Endothelial cell of umbilical vein (primary cell): ENCODE measurements at regions not wholly inside any gene's neighbourhood (a gene's known extent, or its start where the extent isn't known, plus 50 kb on each side); places are given as distances from the start of the nearest gene placed in this dataset.
"Not testable (repeated sequence)": the region's sequence is repeated elsewhere in the genome, so short reads cannot be mapped to it uniquely, and the experiment has no call there.

Experiments
- BruUV-seq: library from RNA; stranded (reverse); fragments of 400-500 nt; replicated peaks from 2 replicates; lab custom pipeline; 2021; lab: Mats Ljungman, UMichigan
- CTCF ChIA-PET: fragments of 300-600, 350-600 bp; sonication (Branson Sonifier 250); formaldehyde crosslinking; loops from one replicate; lab custom pipeline; 2021; ENCODE audit warnings: antibody characterized with exemption, inconsistent platforms; lab: Charles Lee
- POLR2A ChIA-PET: fragments of 300-600, 350-600 bp; sonication (Branson Sonifier 250); formaldehyde crosslinking; loops from one replicate; lab custom pipeline; 2021; ENCODE audit warnings: antibody characterized with exemption, inconsistent platforms; lab: Charles Lee
- DNase-seq: peaks from one replicate; pipeline ENCODE4 v3.0.0-alpha.2; 2011; ENCODE audit warnings: low read depth, low spot score
- FAIRE-seq: peaks from 2 replicates; lab custom pipeline; 2011; peaks lifted over from hg19 to GRCh38; lab: Jason Lieb, UNC
- H2AFZ ChIP-seq: 2 replicates; pipeline ENCODE4 v1.6.0; 2012; ENCODE audit warnings: low read depth, low read length, control low read depth, inconsistent platforms
- H3K27ac ChIP-seq: 2 replicates; pipeline ENCODE4 v1.5.1; 2011; ENCODE audit warnings: low read depth, mild to moderate bottlenecking, control low read depth, low read length, moderate library complexity; ENCODE audit not compliant: insufficient read depth
- H3K27me3 ChIP-seq, 2 experiments: 2 replicates each; pipeline versions ENCODE4 v1.6.0 to v1.6.1; 2011; ENCODE audit warnings: low read length in 2 of 2, mixed read lengths in 1 of 2; ENCODE audit not compliant: control insufficient read depth in 2 of 2, insufficient read depth in 2 of 2
- H3K36me3 ChIP-seq, 2 experiments: 2 replicates in 1 of 2; 3 replicates in 1 of 2; pipeline ENCODE4 v1.5.1; 2011; ENCODE audit warnings: low read length in 2 of 2, mild to moderate bottlenecking in 1 of 2, moderate library complexity in 1 of 2; ENCODE audit not compliant: control insufficient read depth in 2 of 2, insufficient read depth in 2 of 2; ENCODE audit errors: extremely low read depth in 1 of 2
- H3K4me1 ChIP-seq: 3 replicates; pipeline ENCODE4 v1.5.1; 2011; ENCODE audit warnings: mild to moderate bottlenecking, low read length; ENCODE audit not compliant: control insufficient read depth, insufficient read depth; ENCODE audit errors: extremely low read depth
- H3K4me2 ChIP-seq: 2 replicates; pipeline ENCODE4 v1.6.1; 2011; ENCODE audit warnings: low read length, control low read depth, mixed read lengths; ENCODE audit not compliant: insufficient read depth
- H3K4me3 ChIP-seq, 3 experiments: fragments of 200-600 bp in 1 of 3; sonication (generic), shearing (Covaris generic) in 1 of 3; replicated peaks in 1 of 3; 2 replicates each; pipeline ENCODE4 v1.5.1; 2011 to 2016; ENCODE audit warnings: control low read depth in 3 of 3, low read length in 3 of 3, mild to moderate bottlenecking in 2 of 3, inconsistent platforms in 1 of 3, low read depth in 1 of 3, moderate library complexity in 1 of 3; ENCODE audit not compliant: insufficient read depth in 1 of 3
- H3K79me2 ChIP-seq: 2 replicates; pipeline ENCODE4 v1.6.0; 2012; ENCODE audit warnings: low read length, inconsistent platforms; ENCODE audit not compliant: control insufficient read depth, insufficient read depth
- H3K9ac ChIP-seq: replicated peaks from 2 replicates; pipeline ENCODE3; 2011; ENCODE audit warnings: low read length, control low read depth; ENCODE audit not compliant: insufficient read depth; ENCODE audit errors: extremely low read depth
- H3K9me1 ChIP-seq: replicated peaks from 3 replicates; pipeline ENCODE4 v1.6.0; 2011; ENCODE audit warnings: mild to moderate bottlenecking, low read length; ENCODE audit not compliant: control insufficient read depth, insufficient read depth; ENCODE audit errors: extremely low read depth
- H3K9me3 ChIP-seq: replicated peaks from 2 replicates; pipeline ENCODE4 v1.5.1; 2012; ENCODE audit warnings: low read length, inconsistent platforms; ENCODE audit not compliant: control insufficient read depth, insufficient read depth
- H4K20me1 ChIP-seq: replicated peaks from 2 replicates; pipeline ENCODE3; 2011; ENCODE audit warnings: mild to moderate bottlenecking, low read length; ENCODE audit not compliant: control insufficient read depth, insufficient read depth; ENCODE audit errors: extremely low read depth
- EZH2 ChIP-seq: IDR thresholded peaks from 2 replicates; pipeline ENCODE4 v1.6.1; 2012; ENCODE audit warnings: borderline replicate concordance, low read depth, mild to moderate bottlenecking, moderate library complexity, low read length, inconsistent platforms; ENCODE audit not compliant: severe bottlenecking
- FOS ChIP-seq: IDR thresholded peaks from 2 replicates; pipeline ENCODE4 v1.6.1; 2011; ENCODE audit warnings: mild to moderate bottlenecking, low read length, moderate library complexity, borderline replicate concordance; ENCODE audit not compliant: insufficient read depth
- GATA2 ChIP-seq: IDR thresholded peaks from 2 replicates; pipeline ENCODE4 v1.7.0; 2011; ENCODE audit warnings: low read depth, mild to moderate bottlenecking, moderate library complexity, mixed read lengths, low read length; ENCODE audit not compliant: insufficient read length, insufficient read depth
- JUN ChIP-seq: IDR thresholded peaks from 2 replicates; pipeline ENCODE4 v1.6.1; 2011; ENCODE audit warnings: borderline replicate concordance, low read depth; ENCODE audit not compliant: insufficient read length, insufficient read depth
- MYC ChIP-seq: IDR thresholded peaks from one replicate; pipeline ENCODE4 v1.6.1; 2011; ENCODE audit warnings: mild to moderate bottlenecking, low read depth, low read length
- POLR2A ChIP-seq: IDR thresholded peaks from 2 replicates; pipeline ENCODE4 v1.6.1; 2012; ENCODE audit warnings: low read depth, mild to moderate bottlenecking, control low read depth, low read length
- POLR2AphosphoS5 ChIP-seq: IDR thresholded peaks from 2 replicates; pipeline ENCODE4 v1.6.1; 2012; ENCODE audit warnings: low read depth, mild to moderate bottlenecking, control low read depth, low read length, moderate library complexity; ENCODE audit not compliant: insufficient read depth
- dilution Hi-C: fragments of 300-500 bp; cut with MboI; formaldehyde crosslinking; loops from one replicate; pipeline ENCODE4 v1.15.0; 2019; ENCODE audit warnings: low sequenced_read_pairs; ENCODE audit not compliant: extremely low pct_ligation_motif_present
- intact Hi-C: fragments of 100-400 bp; cut with micrococcal nuclease; formaldehyde crosslinking; loops from one replicate; pipeline ENCODE4 v1.10.0; 2022
- TF ChIP-seq, protein P1 (sequence below): IDR thresholded peaks from 2 replicates; pipeline ENCODE4 v1.6.1; 2011; ENCODE audit not compliant: insufficient read depth, insufficient read length
- TF ChIP-seq, protein P2 (sequence below), 2 donors: IDR thresholded peaks; 1 replicate in 1 of 2; 2 replicates in 1 of 2; pipeline ENCODE4 v1.5.1; 2011; ENCODE audit warnings: low read length in 2 of 2, mild to moderate bottlenecking in 2 of 2, moderate library complexity in 2 of 2, control low read depth in 1 of 2, inconsistent platforms in 1 of 2, low read depth in 1 of 2; ENCODE audit not compliant: insufficient read depth in 1 of 2; ENCODE audit errors: extremely low read depth in 1 of 2

DNA sequence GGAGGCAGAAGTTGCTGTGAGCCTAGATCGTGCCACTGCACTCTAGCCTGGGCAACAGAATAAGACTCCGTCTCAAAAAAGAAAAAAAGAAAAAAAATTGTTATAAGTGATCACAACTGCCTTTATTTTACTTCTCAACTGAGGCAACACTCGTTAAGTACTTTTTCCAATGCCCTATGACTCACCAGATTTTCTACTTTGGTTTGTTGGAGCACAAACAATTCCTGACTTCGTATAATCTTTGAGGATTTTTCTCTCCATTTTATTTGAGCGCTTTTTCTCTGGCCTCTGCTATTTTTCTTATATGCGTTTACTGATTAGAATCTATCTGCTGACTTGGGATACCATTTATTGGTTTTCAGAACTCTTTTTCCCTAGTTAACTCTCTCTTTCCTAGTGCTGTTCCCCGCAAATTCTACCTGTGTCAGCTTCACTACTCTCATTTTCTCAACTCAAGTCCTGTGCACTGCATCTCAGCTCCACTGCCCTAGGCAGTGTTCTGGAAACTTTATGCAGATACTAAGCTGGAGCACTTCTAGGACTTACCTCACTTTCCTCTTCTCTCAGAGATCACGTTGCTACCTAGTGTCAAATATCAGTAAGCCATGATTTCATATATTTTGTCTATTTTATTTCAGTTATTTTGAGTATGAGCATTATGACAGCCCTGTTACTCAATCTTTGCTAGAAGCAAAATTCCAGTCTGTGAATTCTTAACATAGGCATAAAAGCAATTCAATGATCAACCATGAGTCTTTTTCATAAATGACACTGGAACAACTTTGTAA is 1120.1 kb upstream of the CITED2 start:
- Histone ChIP-seq H2AFZ (no peak overlapping the region), H3K9ac (no peak overlapping the region), H3K9me3 (no peaks in the 10 kb centered on the region), H3K79me2 (no peaks in the 10 kb centered on the region), H3K4me3 (no peak overlapping the region), H3K27me3 (no peaks in the 10 kb centered on the region), H4K20me1 (no peaks in the 10 kb centered on the region), H3K9me1 (no peaks in the 10 kb centered on the region), H3K36me3 (no peaks in the 10 kb centered on the region), H3K27ac (no peak overlapping the region), H3K4me2 (no peak overlapping the region), H3K4me1 (no peaks in the 10 kb centered on the region)
- no peak for DNase-seq
- dilution Hi-C loops = no loop called here
- intact Hi-C loops = no loop called here
- ChIA-PET POLR2A (no interaction called here), CTCF (interaction anchor here (1.1 kb wide), 1 partner anchor 415 kb away, joined by 3 read pairs; no protein-coding TSS in a partner anchor)
- no peak for FAIRE-seq
- no TSS peak for BruUV-seq
- TF ChIP-seq POLR2AphosphoS5 = no peak
- TF ChIP-seq GATA2 = no peak
- TF ChIP-seq EZH2 = no peak
- TF ChIP-seq POLR2A = no peak
- TF ChIP-seq, protein P1, sequence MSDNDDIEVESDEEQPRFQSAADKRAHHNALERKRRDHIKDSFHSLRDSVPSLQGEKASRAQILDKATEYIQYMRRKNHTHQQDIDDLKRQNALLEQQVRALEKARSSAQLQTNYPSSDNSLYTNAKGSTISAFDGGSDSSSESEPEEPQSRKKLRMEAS = no peak
- TF ChIP-seq, protein P2, sequence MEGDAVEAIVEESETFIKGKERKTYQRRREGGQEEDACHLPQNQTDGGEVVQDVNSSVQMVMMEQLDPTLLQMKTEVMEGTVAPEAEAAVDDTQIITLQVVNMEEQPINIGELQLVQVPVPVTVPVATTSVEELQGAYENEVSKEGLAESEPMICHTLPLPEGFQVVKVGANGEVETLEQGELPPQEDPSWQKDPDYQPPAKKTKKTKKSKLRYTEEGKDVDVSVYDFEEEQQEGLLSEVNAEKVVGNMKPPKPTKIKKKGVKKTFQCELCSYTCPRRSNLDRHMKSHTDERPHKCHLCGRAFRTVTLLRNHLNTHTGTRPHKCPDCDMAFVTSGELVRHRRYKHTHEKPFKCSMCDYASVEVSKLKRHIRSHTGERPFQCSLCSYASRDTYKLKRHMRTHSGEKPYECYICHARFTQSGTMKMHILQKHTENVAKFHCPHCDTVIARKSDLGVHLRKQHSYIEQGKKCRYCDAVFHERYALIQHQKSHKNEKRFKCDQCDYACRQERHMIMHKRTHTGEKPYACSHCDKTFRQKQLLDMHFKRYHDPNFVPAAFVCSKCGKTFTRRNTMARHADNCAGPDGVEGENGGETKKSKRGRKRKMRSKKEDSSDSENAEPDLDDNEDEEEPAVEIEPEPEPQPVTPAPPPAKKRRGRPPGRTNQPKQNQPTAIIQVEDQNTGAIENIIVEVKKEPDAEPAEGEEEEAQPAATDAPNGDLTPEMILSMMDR (IDR thresholded peaks at IDR 0.05; ENCODE audit: extremely low read depth in 1 of 2, insufficient read depth in 1 of 2, low read depth in 1 of 2, low read length in 2 of 2) = no peak
- TF ChIP-seq FOS = no peak
- TF ChIP-seq JUN = no peak
- TF ChIP-seq MYC = no peak

- dilution Hi-C loops = not testable (repeated sequence)
- CTCF ChIA-PET = interaction anchor here (0.8 to 1.1 kb wide), 2 partner anchors 11 to 45 kb away, joined by 3 to 4 read pairs; no protein-coding TSS in a partner anchor
Observed at GRCh38 chr6:140493470-140493869, 1119.0 kb upstream of the CITED2 start.

More at GRCh38 chr6:140493470-140493869, 1119.0 kb upstream of the CITED2 start:
- H3K4me3 ChIP-seq, POLR2A ChIA-PET, H3K9me3 ChIP-seq, DNase-seq, H3K9me1 ChIP-seq, H2AFZ ChIP-seq, H3K27ac ChIP-seq, H4K20me1 ChIP-seq, BruUV-seq, H3K79me2 ChIP-seq, H3K4me1 ChIP-seq, H3K36me3 ChIP-seq, intact Hi-C loops, H3K4me2 ChIP-seq, FAIRE-seq, H3K9ac ChIP-seq, H3K27me3 ChIP-seq: not testable (repeated sequence)
